Activated naive CD4-positive, alpha-beta T cell treated with anti-CD3 and anti-CD28 coated beads, Interleukin-2, amount 50 U/mL, for 72 hours (primary cell): ENCODE measurements at regions not wholly inside any gene's neighbourhood (a gene's known extent, or its start where the extent isn't known, plus 50 kb on each side); places are given as distances from the start of the nearest gene placed in this dataset.
"Not testable (repeated sequence)": the region's sequence is repeated elsewhere in the genome, so short reads cannot be mapped to it uniquely, and the experiment has no call there.

Source experiments
- ATAC-seq, 2 donors: fragments of 150-1000 bp; cut with Tn5 transposase; 2 replicates each; pipeline ENCODE4 v1.10.0; 2021; ENCODE audit warnings: mild to moderate bottlenecking in 2 of 2, moderate library complexity in 2 of 2
- DNase-seq, 2 donors: peaks; one replicate each; pipeline ENCODE4 v3.0.0; 2021 to 2022; ENCODE audit warnings: low spot score in 2 of 2
- H3K27ac Mint-ChIP-seq, 2 donors: one replicate each; pipeline ENCODE4 v1.8.0; 2022; ENCODE audit warnings: mild to moderate bottlenecking in 2 of 2, mixed read lengths in 2 of 2
- H3K36me3 Mint-ChIP-seq, 2 donors: one replicate each; pipeline ENCODE4 v1.8.0; 2022; ENCODE audit warnings: mixed read lengths in 2 of 2
- H3K9me3 Mint-ChIP-seq, 2 donors: one replicate each; pipeline ENCODE4 v1.8.0; 2022; ENCODE audit warnings: mixed read lengths in 2 of 2

- ATAC-seq (no peak), DNase-seq (no peak)
- H3K27ac Mint-ChIP-seq = no peak overlapping the region
- H3K9me3 Mint-ChIP-seq = peaks cover 0 to 5% of the 10 kb centered on the region in 2 donors
- H3K36me3 Mint-ChIP-seq = no peaks in the 10 kb centered on the region
Measured at GRCh38 chr10:4177791-4178190, 392.8 kb upstream of the KLF6 start.

GRCh38 chr10:4176500-4177281 lies 391.7 kb upstream of the KLF6 start:
- H3K9me3 Mint-ChIP-seq = peaks cover 0 to 5% of the 10 kb centered on the region in 2 donors
- DNase-seq (no peak), ATAC-seq (no peak)
- peaks cover 0 to 6% of the 10 kb centered on the region in 2 donors for H3K36me3 Mint-ChIP-seq
- H3K27ac Mint-ChIP-seq = no peak overlapping the region

DNA sequence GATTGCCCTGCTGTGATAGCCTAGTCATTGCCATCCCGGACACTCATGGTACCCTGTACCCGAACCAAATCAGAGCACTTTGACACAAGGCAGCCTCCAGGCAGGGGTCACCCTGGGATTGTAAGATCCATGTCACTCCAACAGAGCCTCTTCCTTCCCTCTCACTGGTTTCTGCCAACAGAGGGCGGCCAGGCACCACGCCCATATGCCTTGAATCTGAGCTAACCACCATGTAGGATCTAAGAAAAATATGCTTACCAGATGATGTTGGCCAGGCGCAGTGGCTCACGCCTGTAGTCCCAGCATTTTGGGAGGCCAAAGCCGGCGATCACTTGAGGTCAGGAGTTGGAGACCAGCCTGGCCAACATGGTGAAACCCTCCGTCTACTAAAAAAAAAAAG lies 389.2 kb upstream of the KLF6 start:
- peaks cover 0 to 5% of the 10 kb centered on the region in 2 donors for H3K9me3 Mint-ChIP-seq
- no peak for DNase-seq
- H3K36me3 Mint-ChIP-seq = peaks cover 0 to 6% of the 10 kb centered on the region in 2 donors
- H3K27ac Mint-ChIP-seq = no peak overlapping the region
- ATAC-seq = no peak

- ATAC-seq (no peak), DNase-seq (no peak)
- no peak overlapping the region for H3K27ac Mint-ChIP-seq
- H3K36me3 Mint-ChIP-seq = peaks cover 0 to 6% of the 10 kb centered on the region in 2 donors
- H3K9me3 Mint-ChIP-seq = peaks cover 0 to 5% of the 10 kb centered on the region in 2 donors
Measured at GRCh38 chr10:4170633-4171314, 385.8 kb upstream of the KLF6 start.

DNA sequence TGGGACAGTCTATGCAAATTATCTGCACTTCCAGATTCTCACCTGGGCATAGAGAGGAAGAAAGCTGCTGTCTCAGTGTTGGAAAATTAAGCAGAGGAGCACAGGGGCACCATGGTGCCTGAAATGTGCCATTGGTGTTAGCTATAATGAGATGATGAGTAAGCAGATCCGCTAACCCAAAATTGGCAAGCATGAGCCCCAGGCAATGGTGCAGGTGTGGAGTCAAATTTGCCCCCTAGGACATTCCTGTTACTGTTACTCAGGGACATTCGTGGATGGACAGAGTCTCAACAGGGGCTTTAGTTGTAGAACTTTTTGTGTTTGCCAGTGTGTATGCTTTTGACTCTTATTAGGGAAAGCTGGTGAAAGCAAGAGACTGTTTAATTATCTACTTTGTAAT lies 385.2 kb upstream of the KLF6 start:
- Mint-ChIP-seq H3K36me3 (peaks cover 0 to 6% of the 10 kb centered on the region in 2 donors), H3K27ac (no peak overlapping the region), H3K9me3 (peaks cover 0 to 5% of the 10 kb centered on the region in 2 donors)
- DNase-seq (no peak), ATAC-seq (no peak)

GRCh38 chr10:4169448-4169847 lies 384.4 kb upstream of the KLF6 start:
- Mint-ChIP-seq H3K36me3 (peaks cover 0 to 6% of the 10 kb centered on the region in 2 donors), H3K27ac (no peak overlapping the region), H3K9me3 (peaks cover 0 to 5% of the 10 kb centered on the region in 2 donors)
- DNase-seq (no peak), ATAC-seq (no peak)

- H3K9me3 Mint-ChIP-seq = no peaks in the 10 kb centered on the region
- ATAC-seq = no peak
- DNase-seq = no peak
- H3K27ac Mint-ChIP-seq = no peak overlapping the region
- peaks cover 0 to 4% of the 10 kb centered on the region in 2 donors for H3K36me3 Mint-ChIP-seq
Measured at GRCh38 chr10:4167216-4167615, 382.2 kb upstream of the KLF6 start.

DNA sequence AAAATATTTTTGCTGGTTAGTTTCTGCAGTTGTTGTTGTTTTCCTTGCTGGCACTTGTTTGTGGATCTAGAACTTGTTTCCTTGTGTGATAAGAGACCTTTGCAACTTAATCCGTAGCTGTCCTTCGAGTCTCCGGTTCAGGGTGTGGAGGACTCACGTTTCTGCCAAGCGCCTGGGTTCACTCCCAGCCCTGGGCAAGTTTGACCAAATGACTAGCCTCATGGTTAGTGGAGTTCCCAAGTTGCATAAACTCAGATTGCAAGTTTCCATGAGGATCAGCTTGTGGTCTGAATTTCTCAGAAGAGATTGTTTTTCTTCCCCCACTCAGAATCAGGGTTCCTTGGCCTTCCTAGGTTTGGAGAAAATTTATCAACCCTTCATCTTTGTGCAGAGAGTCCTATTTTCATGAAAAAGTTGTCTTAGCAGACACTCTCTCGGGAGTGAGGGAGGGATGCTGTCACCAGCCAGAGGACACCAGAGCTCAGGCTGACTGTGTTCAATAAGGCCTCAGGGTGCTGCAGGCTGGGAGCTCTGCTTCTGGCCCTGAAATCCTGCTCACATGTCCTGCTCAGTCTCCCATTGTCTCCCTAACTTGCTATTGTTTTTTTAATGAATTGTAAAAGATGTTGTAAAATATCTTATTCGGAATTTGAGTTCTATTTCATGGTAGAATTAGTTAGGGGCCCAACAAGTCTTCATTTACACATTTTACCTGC lies 377.7 kb upstream of the KLF6 start:
- DNase-seq (no peak), ATAC-seq (no peak)

DNA sequence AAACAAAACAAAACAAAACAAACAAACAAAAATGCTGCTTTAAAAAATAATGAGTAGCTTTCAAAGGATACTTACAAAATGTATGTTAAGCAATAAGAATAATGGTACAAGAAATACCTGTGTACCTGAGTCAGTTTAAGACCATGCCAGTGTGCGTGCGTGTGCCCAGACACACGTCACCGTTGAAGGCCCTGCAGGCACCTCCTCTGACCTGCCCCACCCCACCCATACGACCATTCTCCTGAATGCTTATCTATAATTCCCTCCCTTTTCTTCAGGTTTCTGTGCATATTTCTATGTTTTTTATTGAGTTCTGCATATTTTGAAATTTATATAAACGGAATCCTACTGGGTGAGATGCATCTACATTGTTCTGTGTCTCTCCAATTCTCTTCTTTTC lies 374.2 kb upstream of the KLF6 start:
- ATAC-seq (no peak), DNase-seq (no peak)
- Mint-ChIP-seq H3K9me3 (no peaks in the 10 kb centered on the region), H3K36me3 (no peaks in the 10 kb centered on the region), H3K27ac (no peak overlapping the region)

More for the DNA sequence above, 377.7 kb upstream of the KLF6 start:
- no peak overlapping the region for H3K27ac Mint-ChIP-seq
- H3K9me3 Mint-ChIP-seq = no peaks in the 10 kb centered on the region
- H3K36me3 Mint-ChIP-seq = no peaks in the 10 kb centered on the region

- H3K27ac Mint-ChIP-seq = no peak overlapping the region
- ATAC-seq (peak; percentile 31 to 53), DNase-seq (no peak)
- no peaks in the 10 kb centered on the region for H3K36me3 Mint-ChIP-seq
- H3K9me3 Mint-ChIP-seq = no peaks in the 10 kb centered on the region
Measured at GRCh38 chr10:4154191-4154715, 369.2 kb upstream of the KLF6 start.

GRCh38 chr10:4151466-4151865 lies 366.5 kb upstream of the KLF6 start:
- no peak overlapping the region for H3K27ac Mint-ChIP-seq
- ATAC-seq (no peak), DNase-seq (no peak)
- H3K36me3 Mint-ChIP-seq = peaks cover 0 to 3% of the 10 kb centered on the region in 2 donors
- peaks cover 5% of the 10 kb centered on the region in 2 donors for H3K9me3 Mint-ChIP-seq

GRCh38 chr10:4150676-4151075 lies 365.7 kb upstream of the KLF6 start:
- Mint-ChIP-seq H3K36me3 (peaks cover 0 to 5% of the 10 kb centered on the region in 2 donors), H3K9me3 (peaks cover 7 to 13% of the 10 kb centered on the region in 2 donors), H3K27ac (no peak overlapping the region)
- no peak for DNase-seq
- ATAC-seq = no peak

- DNase-seq, ATAC-seq, H3K36me3 Mint-ChIP-seq: not testable (repeated sequence)
- Mint-ChIP-seq H3K27ac (peak overlapping the region in 1 of 2 donors; percentile 14), H3K9me3 (peaks cover 7 to 18% of the 10 kb centered on the region in 2 donors)
Measured at GRCh38 chr10:4149460-4149859, 364.5 kb upstream of the KLF6 start.

DNA sequence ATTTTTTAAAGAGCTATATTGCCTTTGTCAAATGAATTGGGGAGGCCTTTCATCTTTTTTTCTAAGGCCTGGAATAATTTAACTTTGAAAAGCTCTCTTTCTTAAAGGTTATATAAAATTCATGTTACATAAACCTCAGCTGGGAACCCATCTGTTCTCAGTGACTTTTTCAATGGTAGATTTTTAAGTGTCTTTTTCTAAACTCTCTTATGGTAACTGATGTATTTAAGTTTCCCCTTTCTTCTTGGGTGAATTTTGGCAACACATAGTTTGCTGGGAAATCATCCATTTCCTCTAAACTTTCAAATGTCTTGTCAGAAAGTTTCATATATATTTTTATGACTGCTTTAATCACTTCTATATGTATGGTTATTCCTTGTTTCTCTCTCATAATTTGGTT lies 362.2 kb upstream of the KLF6 start:
- H3K36me3 Mint-ChIP-seq = peaks cover 1 to 5% of the 10 kb centered on the region in 2 donors
- DNase-seq (no peak), ATAC-seq (no peak)
- H3K27ac Mint-ChIP-seq = no peak overlapping the region
- H3K9me3 Mint-ChIP-seq = peaks cover 7 to 18% of the 10 kb centered on the region in 2 donors

DNA sequence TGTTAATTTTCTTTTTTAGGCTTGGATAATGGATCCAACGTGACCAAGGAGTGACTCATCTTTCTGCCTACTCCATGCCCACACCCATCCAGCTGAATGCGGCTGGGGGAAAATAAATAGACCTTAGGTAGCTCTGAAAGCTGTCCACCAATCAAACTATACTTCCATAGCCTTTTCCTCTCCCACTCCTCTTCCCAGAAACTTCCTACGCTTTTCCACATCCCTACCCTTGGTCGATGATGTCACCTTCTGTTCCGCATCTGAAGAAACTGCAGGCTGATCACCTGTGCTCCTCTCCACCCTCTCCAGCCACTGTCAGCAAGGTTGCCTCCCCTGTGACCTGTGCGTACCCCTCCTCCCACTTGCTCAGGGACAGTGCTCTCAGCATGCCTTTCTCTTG lies 359.8 kb upstream of the KLF6 start:
- Mint-ChIP-seq H3K9me3 (peaks cover 23 to 36% of the 10 kb centered on the region in 2 donors), H3K27ac (no peak overlapping the region), H3K36me3 (peaks cover 20 to 22% of the 10 kb centered on the region in 2 donors)
- DNase-seq (no peak), ATAC-seq (no peak)

DNA sequence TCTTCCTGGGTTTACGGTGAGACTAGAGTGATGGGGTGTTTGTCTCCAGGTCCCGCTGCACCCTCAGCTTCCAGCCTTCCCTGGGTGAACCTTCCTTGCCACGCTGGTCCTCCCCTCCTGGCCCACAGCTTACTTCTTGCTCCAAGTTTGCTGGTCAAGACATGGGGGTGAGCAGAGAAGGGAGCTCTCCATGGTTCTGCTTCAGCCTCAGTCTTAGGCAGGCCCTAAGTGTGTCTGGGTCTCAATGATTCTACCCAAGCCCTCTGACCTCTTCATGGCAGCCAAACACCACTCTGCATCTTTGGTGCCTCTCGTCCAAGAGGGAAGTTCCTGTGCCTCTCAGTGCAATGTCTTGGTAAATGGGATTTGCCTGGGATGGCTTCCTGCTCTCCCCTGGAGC lies 356.5 kb upstream of the KLF6 start:
- no peak for ATAC-seq

More for the DNA sequence above, 356.5 kb upstream of the KLF6 start:
- Mint-ChIP-seq H3K36me3 (peaks cover 17 to 28% of the 10 kb centered on the region in 2 donors), H3K9me3 (peaks cover 24 to 41% of the 10 kb centered on the region in 2 donors), H3K27ac (no peak overlapping the region)
- no peak for DNase-seq
